ENCODE measurements at regions not wholly inside any gene's neighbourhood (a gene's known extent, or its start where the extent isn't known, plus 50 kb on each side); places are given as distances from the start of the nearest gene placed in this dataset.

DNA sequence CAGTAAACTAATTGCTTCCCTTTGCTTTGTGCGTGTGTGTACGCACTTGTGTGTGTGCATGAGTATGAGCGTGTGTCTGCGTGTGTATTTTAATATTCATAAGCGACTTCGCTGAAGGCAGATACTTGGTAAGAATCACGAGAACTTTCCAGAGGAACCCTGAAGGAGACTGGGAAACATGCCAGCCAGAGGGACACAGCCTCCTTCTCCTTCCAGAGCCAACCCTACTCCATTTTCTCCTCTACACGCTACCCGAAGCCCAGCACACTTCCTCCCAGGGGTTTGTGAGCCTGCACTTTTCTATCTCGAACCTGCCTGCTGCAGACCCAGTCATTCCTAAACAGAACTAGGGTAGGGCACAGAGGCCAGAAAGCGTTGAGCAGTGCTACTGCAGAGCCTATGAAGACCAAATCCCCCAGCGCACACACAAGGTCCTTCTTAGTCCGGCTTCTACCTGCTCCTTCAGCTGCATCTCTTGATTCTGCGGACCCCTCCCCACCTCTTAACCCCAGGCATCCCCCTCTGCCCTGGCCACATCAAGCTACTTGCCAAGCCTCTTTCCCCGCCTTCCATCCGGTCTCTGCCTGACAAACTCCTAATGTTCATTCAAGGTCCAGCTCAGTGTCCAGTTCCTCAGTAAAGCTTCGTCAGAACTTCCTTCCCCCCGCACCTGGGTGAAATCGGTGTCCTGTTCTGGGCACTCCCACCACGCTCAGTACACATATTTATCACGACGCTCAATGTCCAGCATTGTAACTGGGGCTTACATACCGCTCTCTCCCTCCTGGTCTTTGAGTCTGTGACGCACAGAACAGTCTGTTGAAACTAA lies 191.8 kb downstream of the FAM43A start:
- Histone ChIP-seq H3K4me3 (no peak overlapping the region), H3K4me1 (peaks cover 0 to 10% (median 0%) of the 10 kb centered on the region in 3 donors), H3K27ac (no peak overlapping the region), H3K36me3 (no peaks in the 10 kb centered on the region), H3K9me3 (no peaks in the 10 kb centered on the region), H3K27me3 (no peaks in the 10 kb centered on the region)
- peak in 1 of 4 donors; percentile 13 for ATAC-seq
- TF ChIP-seq, protein P1, sequence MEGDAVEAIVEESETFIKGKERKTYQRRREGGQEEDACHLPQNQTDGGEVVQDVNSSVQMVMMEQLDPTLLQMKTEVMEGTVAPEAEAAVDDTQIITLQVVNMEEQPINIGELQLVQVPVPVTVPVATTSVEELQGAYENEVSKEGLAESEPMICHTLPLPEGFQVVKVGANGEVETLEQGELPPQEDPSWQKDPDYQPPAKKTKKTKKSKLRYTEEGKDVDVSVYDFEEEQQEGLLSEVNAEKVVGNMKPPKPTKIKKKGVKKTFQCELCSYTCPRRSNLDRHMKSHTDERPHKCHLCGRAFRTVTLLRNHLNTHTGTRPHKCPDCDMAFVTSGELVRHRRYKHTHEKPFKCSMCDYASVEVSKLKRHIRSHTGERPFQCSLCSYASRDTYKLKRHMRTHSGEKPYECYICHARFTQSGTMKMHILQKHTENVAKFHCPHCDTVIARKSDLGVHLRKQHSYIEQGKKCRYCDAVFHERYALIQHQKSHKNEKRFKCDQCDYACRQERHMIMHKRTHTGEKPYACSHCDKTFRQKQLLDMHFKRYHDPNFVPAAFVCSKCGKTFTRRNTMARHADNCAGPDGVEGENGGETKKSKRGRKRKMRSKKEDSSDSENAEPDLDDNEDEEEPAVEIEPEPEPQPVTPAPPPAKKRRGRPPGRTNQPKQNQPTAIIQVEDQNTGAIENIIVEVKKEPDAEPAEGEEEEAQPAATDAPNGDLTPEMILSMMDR (IDR thresholded peaks at IDR 0.05): no peak
- 62 to 66% methylated on average over 24 of the region's 24 CpGs for WGBS, 2 donors
- no peak for DNase-seq
- FAIRE-seq: no peak
- intact Hi-C loops (cut with DNase I): no loop called here

DNA sequence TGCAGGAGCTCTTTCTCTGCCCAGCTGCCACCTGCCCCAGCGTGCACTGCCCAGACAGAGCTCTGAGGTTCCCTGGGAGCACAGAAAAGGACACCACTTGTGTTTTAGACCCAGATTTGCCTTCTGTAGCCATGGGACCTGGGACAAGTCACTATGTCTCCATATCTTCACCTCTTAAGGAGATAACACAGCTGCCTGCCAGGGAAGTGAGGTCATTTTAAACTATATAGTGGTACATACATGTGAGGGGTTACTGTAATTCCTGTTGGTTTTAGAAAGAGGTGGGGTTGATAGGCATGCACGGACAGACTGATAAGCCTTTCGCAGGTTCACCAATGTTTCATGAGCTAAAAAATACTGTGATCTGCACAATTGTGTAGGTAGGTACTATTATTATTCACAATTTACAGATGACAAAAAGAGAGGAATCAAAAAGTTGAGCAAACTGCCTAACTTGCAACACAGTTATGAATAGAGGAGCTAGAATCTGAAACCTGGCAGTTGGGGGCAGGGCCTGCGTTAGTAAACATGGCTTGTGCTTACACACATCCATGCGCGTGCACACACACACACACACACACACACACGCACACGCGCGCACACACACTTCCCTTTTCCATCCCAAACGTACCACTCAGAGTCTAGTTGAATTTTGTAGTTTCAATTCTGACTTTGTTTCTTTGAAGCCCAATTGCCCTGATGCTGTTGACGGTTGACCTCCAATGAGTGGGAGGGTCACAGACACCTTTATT lies 193.6 kb downstream of the FAM43A start:
- no peak overlapping the region for H3K4me3 ChIP-seq
- TF ChIP-seq, protein P1 (IDR thresholded peaks at IDR 0.05): no peak
- H3K9me3 ChIP-seq: no peaks in the 10 kb centered on the region
- ATAC-seq: peak in 2 of 4 donors; percentile 55 to 61
- no peak for DNase-seq
- no peaks in the 10 kb centered on the region for H3K36me3 ChIP-seq
- H3K27me3 ChIP-seq: no peaks in the 10 kb centered on the region
- H3K27ac ChIP-seq: peak overlapping the region in 1 of 4 donors; percentile 64
- WGBS, 2 donors: 84 to 86% methylated on average over 12 of the region's 12 CpGs
- no peak for FAIRE-seq
- peaks cover 0 to 7% (median 0%) of the 10 kb centered on the region in 3 donors for H3K4me1 ChIP-seq
- intact Hi-C loops (cut with DNase I): no loop called here

DNA sequence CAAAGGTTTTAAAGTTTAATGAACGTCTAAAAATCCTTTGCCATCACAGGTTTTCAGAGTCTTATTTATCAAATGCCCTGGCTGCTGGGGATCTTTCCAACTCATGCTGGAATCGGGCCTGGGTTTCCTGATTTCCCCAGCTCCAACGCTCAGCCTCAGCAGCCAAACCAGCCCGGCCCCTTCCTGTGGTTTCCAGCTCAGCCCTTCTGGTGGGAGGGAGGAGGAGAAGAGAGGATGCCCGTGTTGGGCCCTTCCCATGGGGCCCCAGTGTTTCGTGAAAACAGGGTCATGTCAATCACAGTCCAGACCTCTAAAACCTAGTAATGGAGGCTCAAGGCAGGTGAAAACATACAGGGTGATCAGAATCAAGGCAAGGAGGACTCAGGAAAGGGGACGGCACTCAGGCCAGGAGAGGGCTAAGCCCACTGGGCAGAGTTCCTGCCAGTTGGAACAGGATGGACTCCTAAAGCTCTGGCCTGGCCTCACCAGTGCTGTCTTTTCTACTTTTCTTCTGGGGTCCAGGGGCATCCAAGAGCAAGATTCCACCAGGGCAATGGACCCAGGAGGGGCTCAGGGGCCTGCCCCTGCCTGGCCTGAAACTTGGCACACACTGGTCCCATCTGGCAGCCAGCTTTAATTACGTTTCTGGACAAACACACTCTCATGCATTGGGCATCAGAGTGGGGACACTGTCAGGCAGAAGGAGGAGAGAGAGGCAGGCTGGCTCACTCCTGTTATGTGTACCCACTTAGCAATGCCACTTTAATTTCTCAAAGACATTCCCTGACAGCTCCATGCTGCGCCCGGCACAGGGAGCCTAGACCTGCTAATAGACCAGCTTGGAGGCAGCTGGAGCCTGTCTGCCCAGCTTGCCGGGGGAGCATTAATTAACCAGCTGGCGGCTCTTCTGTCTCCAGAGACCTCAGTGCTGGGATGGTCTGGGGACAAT lies 194.6 kb downstream of the FAM43A start:
- TF ChIP-seq, protein P1 (IDR thresholded peaks at IDR 0.05): no peak
- H3K36me3 ChIP-seq: no peaks in the 10 kb centered on the region
- FAIRE-seq: no peak
- 48 to 51% methylated on average over 12 of the region's 12 CpGs for WGBS, 2 donors
- peak overlapping the region in 2 of 4 donors; percentile 11 to 64 for H3K27ac ChIP-seq
- intact Hi-C loops (cut with DNase I): no loop called here
- H3K4me3 ChIP-seq: no peak overlapping the region
- H3K4me1 ChIP-seq: peaks cover 0 to 7% (median 0%) of the 10 kb centered on the region in 3 donors
- peak in 1 of 6 donors; percentile 29 for DNase-seq
- peak; percentile 13 to 68 (median 66) for ATAC-seq
- H3K9me3 ChIP-seq: no peaks in the 10 kb centered on the region
- no peaks in the 10 kb centered on the region for H3K27me3 ChIP-seq

DNA sequence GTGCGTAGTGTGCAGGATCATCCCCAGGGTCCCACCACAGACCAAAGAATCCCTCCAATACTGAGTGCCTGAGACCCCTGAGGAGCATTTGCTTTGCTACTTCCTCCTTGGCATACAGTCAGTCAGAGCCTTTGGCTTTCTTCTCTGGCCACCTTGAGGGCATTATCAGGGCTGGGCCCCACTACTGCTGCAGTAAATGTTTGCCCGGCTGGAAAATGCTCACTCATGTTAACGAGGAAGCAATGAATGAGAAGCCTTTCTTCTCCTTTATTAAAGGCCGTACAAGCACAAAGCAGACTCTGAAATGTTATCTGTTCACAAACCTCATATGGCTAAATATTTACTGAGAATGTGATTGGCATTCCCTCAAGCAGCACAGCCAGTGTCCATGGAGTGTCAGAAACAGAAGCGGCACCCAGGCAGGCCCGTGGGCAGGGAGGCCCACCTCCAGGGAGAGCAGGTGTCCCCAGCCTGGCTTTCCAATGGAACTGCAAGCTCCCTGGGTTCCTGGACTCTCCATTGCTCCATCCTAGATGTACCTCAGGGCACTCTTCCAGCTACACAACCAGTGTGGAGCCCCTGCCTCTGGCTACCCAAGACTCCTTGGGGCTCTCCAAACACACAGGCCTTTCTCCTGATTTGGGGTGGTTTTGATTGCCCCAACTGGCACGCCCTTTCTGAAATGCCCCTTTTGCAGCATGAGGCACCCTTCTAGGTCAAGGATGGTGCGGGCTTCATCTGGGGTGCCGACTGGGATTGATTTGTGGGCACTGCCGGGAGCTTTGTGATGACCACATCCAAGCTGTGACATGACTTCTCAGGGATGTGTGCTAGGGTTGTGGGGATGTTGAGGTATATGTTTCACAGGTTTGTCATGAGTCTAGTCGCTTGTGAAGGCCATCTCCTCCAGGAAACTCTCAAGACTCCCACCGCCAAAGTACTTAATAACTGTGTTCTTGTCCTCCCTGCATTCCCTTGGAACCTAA lies 195.6 kb downstream of the FAM43A start:
- ATAC-seq (peak in 3 of 4 donors; percentile 66 to 74 (median 72)), DNase-seq (no peak), FAIRE-seq (no peak)
- 64% methylated on average over 12 of the region's 12 CpGs for WGBS, 2 donors
- Histone ChIP-seq H3K27ac (peak overlapping the region in 2 of 4 donors; percentile 11 to 64), H3K4me1 (peaks cover 0 to 7% (median 0%) of the 10 kb centered on the region in 3 donors), H3K36me3 (no peaks in the 10 kb centered on the region), H3K27me3 (no peaks in the 10 kb centered on the region), H3K9me3 (no peaks in the 10 kb centered on the region), H3K4me3 (no peak overlapping the region)
- TF ChIP-seq, protein P1 (IDR thresholded peaks at IDR 0.05): no peak
- intact Hi-C loops (cut with DNase I): no loop called here
